ENCODE measurements at regions not wholly inside any gene's neighbourhood (a gene's known extent, or its start where the extent isn't known, plus 50 kb on each side); places are given as distances from the start of the nearest gene placed in this dataset.

DNA sequence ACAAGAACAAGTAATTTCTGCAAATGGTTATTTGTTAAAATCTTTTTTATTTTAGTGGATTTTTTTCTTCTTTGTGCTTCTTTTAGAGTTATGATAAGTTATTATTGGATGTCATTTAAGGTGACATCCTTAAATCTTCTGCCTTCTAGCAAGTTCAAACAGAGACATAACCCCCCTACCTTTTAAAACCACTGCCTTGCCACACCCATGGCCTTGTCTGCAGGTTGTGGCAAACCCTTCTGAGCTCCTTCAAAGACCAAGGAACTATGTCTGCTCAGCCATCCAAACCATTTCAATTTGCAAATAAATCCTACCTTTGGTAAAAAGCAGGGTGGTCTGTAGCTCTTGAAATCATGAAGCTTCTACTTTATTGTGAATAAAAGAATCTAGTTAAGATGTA lies 241.6 kb downstream of the FAM76B start:
- TF ChIP-seq POLR2AphosphoS5 (IDR thresholded peaks at IDR 0.05; ENCODE audit: insufficient read depth in 1 of 2, low read depth in 1 of 2) (no peak), POLR2A (IDR thresholded peaks at IDR 0.05) (no peak)
- TF ChIP-seq, protein P1, sequence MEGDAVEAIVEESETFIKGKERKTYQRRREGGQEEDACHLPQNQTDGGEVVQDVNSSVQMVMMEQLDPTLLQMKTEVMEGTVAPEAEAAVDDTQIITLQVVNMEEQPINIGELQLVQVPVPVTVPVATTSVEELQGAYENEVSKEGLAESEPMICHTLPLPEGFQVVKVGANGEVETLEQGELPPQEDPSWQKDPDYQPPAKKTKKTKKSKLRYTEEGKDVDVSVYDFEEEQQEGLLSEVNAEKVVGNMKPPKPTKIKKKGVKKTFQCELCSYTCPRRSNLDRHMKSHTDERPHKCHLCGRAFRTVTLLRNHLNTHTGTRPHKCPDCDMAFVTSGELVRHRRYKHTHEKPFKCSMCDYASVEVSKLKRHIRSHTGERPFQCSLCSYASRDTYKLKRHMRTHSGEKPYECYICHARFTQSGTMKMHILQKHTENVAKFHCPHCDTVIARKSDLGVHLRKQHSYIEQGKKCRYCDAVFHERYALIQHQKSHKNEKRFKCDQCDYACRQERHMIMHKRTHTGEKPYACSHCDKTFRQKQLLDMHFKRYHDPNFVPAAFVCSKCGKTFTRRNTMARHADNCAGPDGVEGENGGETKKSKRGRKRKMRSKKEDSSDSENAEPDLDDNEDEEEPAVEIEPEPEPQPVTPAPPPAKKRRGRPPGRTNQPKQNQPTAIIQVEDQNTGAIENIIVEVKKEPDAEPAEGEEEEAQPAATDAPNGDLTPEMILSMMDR (IDR thresholded peaks at IDR 0.05), result no peak
